Spleen (tissue), 11 donors: ENCODE measurements at regions not wholly inside any gene's neighbourhood (a gene's known extent, or its start where the extent isn't known, plus 50 kb on each side); places are given as distances from the start of the nearest gene placed in this dataset.

ENCODE experiments used
- DNase-seq: peaks from one replicate; pipeline ENCODE4 v3.0.0-alpha.2; 2020
- H3K27ac ChIP-seq, 8 donors: fragments of 200-600 bp; sonication (generic) in 7 of 8; 1 replicate in 4 of 8; 2 replicates in 4 of 8; pipeline versions ENCODE4 v1.5.0 to v1.8.0; 2016 to 2021; ENCODE audit warnings: inconsistent platforms in 4 of 8, mild to moderate bottlenecking in 4 of 8, moderate library complexity in 1 of 8
- H3K27me3 ChIP-seq, 7 donors: fragments of 200-600 bp; sonication (generic) in 6 of 7; replicated peaks in 1 of 7; 1 replicate in 4 of 7; 2 replicates in 3 of 7; pipeline versions ENCODE4 v1.5.0 to v1.8.0; 2016 to 2021; ENCODE audit warnings: inconsistent platforms in 3 of 7, mild to moderate bottlenecking in 1 of 7
- H3K36me3 ChIP-seq, 6 donors: fragments of 200-600 bp; sonication (generic) in 5 of 6; 1 replicate in 4 of 6; 2 replicates in 2 of 6; pipeline versions ENCODE4 v1.5.0 to v1.8.0; 2016 to 2021; ENCODE audit warnings: inconsistent platforms in 2 of 6
- H3K4me1 ChIP-seq, 6 donors: fragments of 200-600 bp; sonication (generic) in 5 of 6; 1 replicate in 3 of 6; 2 replicates in 3 of 6; pipeline versions ENCODE4 v1.5.0 to v1.8.0; 2016 to 2021; ENCODE audit warnings: inconsistent platforms in 3 of 6
- H3K4me3 ChIP-seq, 8 donors: fragments of 200-600 bp; sonication (generic) in 7 of 8; 1 replicate in 4 of 8; 2 replicates in 4 of 8; pipeline versions ENCODE4 v1.5.0 to v1.8.0; 2016 to 2021; ENCODE audit warnings: inconsistent platforms in 4 of 8, mild to moderate bottlenecking in 4 of 8, moderate library complexity in 2 of 8
- H3K9me3 ChIP-seq, 8 donors: fragments of 200-600 bp; sonication (generic) in 7 of 8; 1 replicate in 4 of 8; 2 replicates in 4 of 8; pipeline versions ENCODE4 v1.5.0 to v1.8.0; 2016 to 2021; ENCODE audit warnings: inconsistent platforms in 4 of 8
- CTCF ChIP-seq, 11 experiments: fragments of 200-600 bp in 7 of 11; fragments of 450-650 bp in 4 of 11; sonication (generic) in 4 of 11; IDR thresholded peaks in 8 of 11; conservative IDR thresholded peaks in 3 of 11; 1 replicate in 7 of 11; 2 replicates in 4 of 11; pipeline versions ENCODE4 v1.4.0 to v1.8.0; 2016 to 2021; ENCODE audit warnings: antibody characterized with exemption in 11 of 11, inconsistent platforms in 4 of 11, mild to moderate bottlenecking in 1 of 11
- POLR2A ChIP-seq, 3 donors: fragments of 450-650 bp; IDR thresholded peaks; one replicate each; pipeline ENCODE4 v1.5.1; 2017; ENCODE audit warnings: antibody characterized with exemption in 3 of 3, mild to moderate bottlenecking in 1 of 3
- POLR2AphosphoS5 ChIP-seq, 3 donors: sonication (generic); formaldehyde crosslinking; IDR thresholded peaks; one replicate each; pipeline ENCODE4 v1.5.1; 2017; ENCODE audit warnings: antibody characterized with exemption in 3 of 3
- WGBS, 5 donors: extraction: QIAGEN DNeasy Blood & Tissue Kit in 3 of 5; methylation state at CpG; one replicate each; pipeline versions ENCODE4 v1.1.5 to v1.1.7; 2013 to 2018; 5-methylcytosine and 5-hydroxymethylcytosine counted together
- intact Hi-C: fragments of 100-400 bp; cut with DNase I; formaldehyde crosslinking; loops from one replicate; pipeline ENCODE4 v1.15.0; 2023; ENCODE audit warnings: low total_unique reads
- donor health status: healthy with polysubstance abuse.
- donor health status: DM: no; HTN: no; CAD: no; lungs with moderate emphysema.
- donor health status: DM: no; HTN: no; CAD: no.
- donor health status: Bipolar disorder and iron deficiency.
- donor health status: healthy.
- donor health status: DM: no; HTN: no; CAD: no.
- donor health status: DM: yes; HTN: yes; CAD: no.

- intact Hi-C loops, result no loop called here
- TF ChIP-seq POLR2AphosphoS5 (IDR thresholded peaks at IDR 0.05), result no peak
- TF ChIP-seq POLR2A (IDR thresholded peaks at IDR 0.05), result no peak
- no peak for TF ChIP-seq CTCF (IDR thresholded peaks at IDR 0.05 in 8 of 11, conservative IDR thresholded peaks at IDR 0.05 in 3 of 11)
- H3K4me3 ChIP-seq, result no peak overlapping the region
Observed at GRCh38 chr2:122528958-122529705, 773.7 kb downstream of the TSN start.

GRCh38 chr2:122530814-122531213 is 775.4 kb downstream of the TSN start:
- no peak for TF ChIP-seq CTCF (IDR thresholded peaks at IDR 0.05 in 8 of 11, conservative IDR thresholded peaks at IDR 0.05 in 3 of 11)
- no peak for TF ChIP-seq POLR2AphosphoS5 (IDR thresholded peaks at IDR 0.05)
- no peak for TF ChIP-seq POLR2A (IDR thresholded peaks at IDR 0.05)
- Histone ChIP-seq H3K36me3 (no peaks in the 10 kb centered on the region), H3K27ac (no peak overlapping the region), H3K4me3 (no peak overlapping the region), H3K9me3 (no peaks in the 10 kb centered on the region), H3K27me3 (no peaks in the 10 kb centered on the region), H3K4me1 (no peaks in the 10 kb centered on the region)
- 40 to 51% (median 48%) methylated on average over 2 of the region's 2 CpGs for WGBS, 5 donors
- intact Hi-C loops, result no loop called here
- DNase-seq, result no peak

More at GRCh38 chr2:122528958-122529705, 773.7 kb downstream of the TSN start:
- Histone ChIP-seq H3K9me3 (no peaks in the 10 kb centered on the region), H3K36me3 (no peaks in the 10 kb centered on the region), H3K27ac (no peak overlapping the region), H3K4me1 (no peaks in the 10 kb centered on the region), H3K27me3 (no peaks in the 10 kb centered on the region)
- 76 to 93% (median 88%) methylated on average over 8 to 11 of the region's 11 CpGs for WGBS, 5 donors
- DNase-seq, result no peak

- Histone ChIP-seq H3K4me1 (no peaks in the 10 kb centered on the region), H3K4me3 (no peak overlapping the region), H3K36me3 (no peaks in the 10 kb centered on the region), H3K27me3 (no peaks in the 10 kb centered on the region), H3K27ac (no peak overlapping the region), H3K9me3 (no peaks in the 10 kb centered on the region)
- intact Hi-C loops, result no loop called here
- DNase-seq, result no peak
- WGBS, 5 donors, result 82 to 89% (median 88%) methylated on average over 15 of the region's 15 CpGs
- TF ChIP-seq POLR2A (IDR thresholded peaks at IDR 0.05), result no peak
- TF ChIP-seq POLR2AphosphoS5 (IDR thresholded peaks at IDR 0.05), result no peak
- no peak for TF ChIP-seq CTCF (IDR thresholded peaks at IDR 0.05 in 8 of 11, conservative IDR thresholded peaks at IDR 0.05 in 3 of 11)
Observed at GRCh38 chr2:122531290-122532071, 776.0 kb downstream of the TSN start.

DNA sequence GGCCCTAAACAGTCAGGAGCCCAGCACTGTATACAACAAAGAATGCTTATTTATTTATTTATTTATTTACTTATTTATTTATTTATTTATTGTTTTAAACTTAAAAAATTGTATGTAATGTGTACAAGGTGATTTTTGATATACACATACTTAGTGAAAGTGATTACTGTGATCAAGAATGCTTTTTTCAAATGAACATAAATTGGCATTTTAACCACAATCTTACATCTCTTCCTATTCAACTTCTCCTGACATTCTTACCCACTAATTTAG is 776.6 kb downstream of the TSN start:
- Histone ChIP-seq H3K36me3 (no peaks in the 10 kb centered on the region), H3K9me3 (no peaks in the 10 kb centered on the region), H3K27me3 (no peaks in the 10 kb centered on the region), H3K4me3 (no peak overlapping the region), H3K4me1 (no peaks in the 10 kb centered on the region), H3K27ac (no peak overlapping the region)
- intact Hi-C loops, result no loop called here
- DNase-seq, result no peak
- TF ChIP-seq POLR2AphosphoS5 (IDR thresholded peaks at IDR 0.05) (no peak), POLR2A (IDR thresholded peaks at IDR 0.05) (no peak), CTCF (IDR thresholded peaks at IDR 0.05 in 8 of 11, conservative IDR thresholded peaks at IDR 0.05 in 3 of 11) (no peak)
